ENCODE measurements at regions not wholly inside any gene's neighbourhood (a gene's known extent, or its start where the extent isn't known, plus 50 kb on each side); places are given as distances from the start of the nearest gene placed in this dataset.

- H3K9me3 Mint-ChIP-seq, result no peaks in the 10 kb centered on the region
- H3K27ac Mint-ChIP-seq, result no peak overlapping the region
- peaks cover 10% of the 10 kb centered on the region for H3K4me1 Mint-ChIP-seq
- no peak overlapping the region for H3K4me3 Mint-ChIP-seq
- no peak for DNase-seq (ENCODE audit: low spot score in 2 of 2, unreplicated experiment in 2 of 2)
- peaks cover 2% of the 10 kb centered on the region for H3K27me3 Mint-ChIP-seq (ENCODE audit: low read depth)
- TF ChIP-seq CTCF (IDR thresholded peaks at IDR 0.05; ENCODE audit: unreplicated experiment), result no peak
- H3K36me3 Mint-ChIP-seq, result no peaks in the 10 kb centered on the region
These were observed 395.0 kb upstream of the RBFOX1 start for GRCh38 chr16:6937641-6938040.

- H3K27me3 Mint-ChIP-seq (ENCODE audit: low read depth), result peaks cover 2% of the 10 kb centered on the region
- no peak overlapping the region for H3K4me3 Mint-ChIP-seq
- peaks cover 3% of the 10 kb centered on the region for H3K9me3 Mint-ChIP-seq
- DNase-seq (ENCODE audit: low spot score in 2 of 2, unreplicated experiment in 2 of 2), result no peak
- H3K4me1 Mint-ChIP-seq, result peaks cover 23% of the 10 kb centered on the region
- no peak overlapping the region for H3K27ac Mint-ChIP-seq
- no peaks in the 10 kb centered on the region for H3K36me3 Mint-ChIP-seq
- no peak for TF ChIP-seq CTCF (IDR thresholded peaks at IDR 0.05; ENCODE audit: unreplicated experiment)
These were observed 399.7 kb upstream of the RBFOX1 start for GRCh38 chr16:6932871-6933385.

- Mint-ChIP-seq H3K4me1 (peaks cover 32% of the 10 kb centered on the region), H3K27ac (peak overlapping the region; percentile 65), H3K36me3 (no peaks in the 10 kb centered on the region), H3K4me3 (no peak overlapping the region), H3K9me3 (peaks cover 3% of the 10 kb centered on the region), H3K27me3 (ENCODE audit: low read depth) (no peaks in the 10 kb centered on the region)
- TF ChIP-seq CTCF (IDR thresholded peaks at IDR 0.05; ENCODE audit: unreplicated experiment), result no peak
- no peak for DNase-seq (ENCODE audit: low spot score in 2 of 2, unreplicated experiment in 2 of 2)
These were observed 402.8 kb upstream of the RBFOX1 start for GRCh38 chr16:6929868-6930267.

- no peaks in the 10 kb centered on the region for H3K27me3 Mint-ChIP-seq (ENCODE audit: low read depth)
- H3K36me3 Mint-ChIP-seq, result no peaks in the 10 kb centered on the region
- H3K4me3 Mint-ChIP-seq, result peak overlapping the region; percentile 7
- H3K27ac Mint-ChIP-seq, result peak overlapping the region; percentile 62
- DNase-seq (ENCODE audit: low spot score in 2 of 2, unreplicated experiment in 2 of 2), result no peak
- peaks cover 32% of the 10 kb centered on the region for H3K4me1 Mint-ChIP-seq
- no peak for TF ChIP-seq CTCF (IDR thresholded peaks at IDR 0.05; ENCODE audit: unreplicated experiment)
- H3K9me3 Mint-ChIP-seq, result no peaks in the 10 kb centered on the region
These were observed 405.9 kb upstream of the RBFOX1 start for GRCh38 chr16:6926762-6927161.

- no peak for DNase-seq (ENCODE audit: low spot score in 2 of 2, unreplicated experiment in 2 of 2)
- peak overlapping the region; percentile 62 for H3K27ac Mint-ChIP-seq
- H3K4me3 Mint-ChIP-seq, result no peak overlapping the region
- H3K27me3 Mint-ChIP-seq (ENCODE audit: low read depth), result no peaks in the 10 kb centered on the region
- no peak for TF ChIP-seq CTCF (IDR thresholded peaks at IDR 0.05; ENCODE audit: unreplicated experiment)
- no peaks in the 10 kb centered on the region for H3K9me3 Mint-ChIP-seq
- H3K36me3 Mint-ChIP-seq, result no peaks in the 10 kb centered on the region
- peaks cover 32% of the 10 kb centered on the region for H3K4me1 Mint-ChIP-seq
These were observed 406.3 kb upstream of the RBFOX1 start for GRCh38 chr16:6926341-6926740.

GRCh38 chr16:6918646-6919045, 414.0 kb upstream of the RBFOX1 start:
- Mint-ChIP-seq H3K36me3 (no peaks in the 10 kb centered on the region), H3K4me3 (no peak overlapping the region), H3K27me3 (ENCODE audit: low read depth) (no peaks in the 10 kb centered on the region), H3K4me1 (peaks cover 3% of the 10 kb centered on the region), H3K27ac (no peak overlapping the region), H3K9me3 (peaks cover 4% of the 10 kb centered on the region)
- no peak for DNase-seq (ENCODE audit: low spot score in 2 of 2, unreplicated experiment in 2 of 2)
- TF ChIP-seq CTCF (IDR thresholded peaks at IDR 0.05; ENCODE audit: unreplicated experiment), result no peak
